ENCODE measurements at regions not wholly inside any gene's neighbourhood (a gene's known extent, or its start where the extent isn't known, plus 50 kb on each side); places are given as distances from the start of the nearest gene placed in this dataset.

GRCh38 chr6:153673750-153674149 is 365.3 kb upstream of the OPRM1 start:
- TF ChIP-seq SP1 (IDR thresholded peaks at IDR 0.05) (no peak), CTCF (IDR thresholded peaks at IDR 0.05; ENCODE audit: low read depth, low read length, missing input control) (no peak), JUND (IDR thresholded peaks at IDR 0.05) (no peak), ATF3 (IDR thresholded peaks at IDR 0.05) (no peak), HNF4A (conservative IDR thresholded peaks at IDR 0.05) (no peak), ZBTB33 (IDR thresholded peaks at IDR 0.05) (no peak), REST (IDR thresholded peaks at IDR 0.05) (no peak), EGR1 (IDR thresholded peaks at IDR 0.05; ENCODE audit: low read depth in 2 of 2) (no peak), MAX (IDR thresholded peaks at IDR 0.05) (no peak), FOXA1 (IDR thresholded peaks at IDR 0.05) (no peak)
